HUES6 (cell line): ENCODE measurements at regions not wholly inside any gene's neighbourhood (a gene's known extent, or its start where the extent isn't known, plus 50 kb on each side); places are given as distances from the start of the nearest gene placed in this dataset.
"Not testable (repeated sequence)": the region's sequence is repeated elsewhere in the genome, so short reads cannot be mapped to it uniquely, and the experiment has no call there.

Experiments
- H3K27ac ChIP-seq: 2 replicates; pipeline ENCODE4 v1.7.0; 2013; ENCODE audit warnings: low read depth, mild to moderate bottlenecking, low read length, inconsistent platforms
- H3K27me3 ChIP-seq: 2 replicates; pipeline ENCODE4 v1.6.1; 2013; ENCODE audit warnings: low read length; ENCODE audit not compliant: control insufficient read depth, insufficient read depth
- H3K36me3 ChIP-seq: 2 replicates; pipeline ENCODE4 v1.6.1; 2013; ENCODE audit warnings: low read length; ENCODE audit not compliant: control insufficient read depth, insufficient read depth
- H3K4me1 ChIP-seq: 2 replicates; pipeline ENCODE4 v1.6.1; 2013; ENCODE audit warnings: low read length; ENCODE audit not compliant: control insufficient read depth, insufficient read depth
- H3K4me3 ChIP-seq: 2 replicates; pipeline ENCODE4 v1.5.1; 2013; ENCODE audit warnings: low read depth, low read length
- H3K9ac ChIP-seq: one replicate; pipeline ENCODE4 v1.6.1; 2013; ENCODE audit warnings: mild to moderate bottlenecking, low read length
- H3K9me3 ChIP-seq: 2 replicates; pipeline ENCODE4 v1.6.1; 2013; ENCODE audit warnings: low read depth, low read length; ENCODE audit not compliant: control insufficient read depth, insufficient read depth

DNA sequence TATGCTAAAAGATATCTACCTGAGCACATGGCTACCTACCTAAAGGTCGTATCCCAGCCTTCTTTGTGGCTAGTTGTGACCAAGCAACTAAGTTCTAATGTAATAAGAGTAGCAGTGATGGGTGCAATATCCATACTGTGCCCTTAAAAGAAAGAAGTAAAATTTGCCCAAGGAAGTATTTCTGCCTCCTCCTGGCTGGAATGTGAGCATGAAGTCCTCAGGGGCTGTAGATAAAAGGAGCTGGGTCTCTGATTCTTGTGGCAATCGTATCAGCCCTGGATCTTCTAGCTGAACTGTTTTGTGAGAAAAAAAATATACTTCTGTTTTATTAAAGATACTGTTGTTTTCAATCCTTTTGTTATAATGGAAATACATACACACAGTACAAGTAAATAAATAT, 217.4 kb downstream of the GPAT3 start:
- Histone ChIP-seq H3K9me3 (no peaks in the 10 kb centered on the region), H3K4me1 (no peaks in the 10 kb centered on the region), H3K27me3 (no peaks in the 10 kb centered on the region), H3K9ac (no peak overlapping the region), H3K36me3 (no peaks in the 10 kb centered on the region), H3K27ac (no peak overlapping the region), H3K4me3 (no peak overlapping the region)

DNA sequence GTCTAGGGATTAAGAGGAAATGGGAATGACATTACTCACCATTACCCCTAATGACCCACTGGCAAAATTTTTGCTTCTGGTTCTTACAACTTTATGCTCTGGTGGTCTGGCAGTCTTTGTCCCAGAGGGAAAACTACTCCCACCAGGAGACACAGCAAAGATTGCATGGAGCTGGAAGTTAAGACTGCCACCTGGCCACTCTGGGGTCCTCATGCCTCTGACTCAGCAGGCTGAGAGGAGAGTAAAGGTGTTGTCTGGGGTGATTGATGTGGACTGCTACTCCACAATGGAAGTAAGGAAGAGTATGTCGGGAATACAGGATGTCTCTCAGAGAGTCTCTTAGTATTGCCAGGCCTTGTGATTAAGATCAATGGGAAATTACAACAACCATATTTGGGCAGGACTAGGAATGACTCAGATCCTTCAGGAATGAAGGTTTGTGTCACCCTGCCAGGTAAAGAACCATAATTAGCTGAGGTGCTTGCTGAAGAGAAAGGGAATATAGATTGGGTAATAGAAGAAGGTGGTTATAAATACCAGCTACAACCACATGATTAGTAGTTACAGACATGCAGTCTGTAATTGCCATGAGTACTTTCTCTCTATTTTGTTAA, 215.5 kb downstream of the GPAT3 start:
- Histone ChIP-seq H3K36me3 (no peaks in the 10 kb centered on the region), H3K27me3 (no peaks in the 10 kb centered on the region), H3K4me3 (no peak overlapping the region), H3K4me1 (no peaks in the 10 kb centered on the region), H3K27ac (no peak overlapping the region), H3K9ac (no peak overlapping the region), H3K9me3 (no peaks in the 10 kb centered on the region)

GRCh38 chr4:83748711-83749110, 212.8 kb downstream of the GPAT3 start:
- Histone ChIP-seq H3K4me1 (no peaks in the 10 kb centered on the region), H3K36me3 (no peaks in the 10 kb centered on the region), H3K9me3 (no peaks in the 10 kb centered on the region), H3K4me3 (no peak overlapping the region), H3K27me3 (no peaks in the 10 kb centered on the region), H3K27ac (no peak overlapping the region), H3K9ac (no peak overlapping the region)

- no peak overlapping the region for H3K4me3 ChIP-seq
- no peaks in the 10 kb centered on the region for H3K36me3 ChIP-seq
- no peaks in the 10 kb centered on the region for H3K4me1 ChIP-seq
- no peak overlapping the region for H3K27ac ChIP-seq
- H3K9ac ChIP-seq, result no peak overlapping the region
- H3K27me3 ChIP-seq, result no peaks in the 10 kb centered on the region
- no peaks in the 10 kb centered on the region for H3K9me3 ChIP-seq
Observed at GRCh38 chr4:83738895-83739294, 203.0 kb downstream of the GPAT3 start.

GRCh38 chr4:83734576-83734975, 198.7 kb downstream of the GPAT3 start:
- no peaks in the 10 kb centered on the region for H3K36me3 ChIP-seq
- H3K27me3 ChIP-seq, result no peaks in the 10 kb centered on the region
- no peaks in the 10 kb centered on the region; the same call in 1 of the 2 replicates for H3K9me3 ChIP-seq
- no peak overlapping the region for H3K27ac ChIP-seq
- no peak overlapping the region for H3K9ac ChIP-seq
- H3K4me3 ChIP-seq, result no peak overlapping the region
- no peaks in the 10 kb centered on the region for H3K4me1 ChIP-seq

- H3K4me3 ChIP-seq, result no peak overlapping the region
- H3K36me3 ChIP-seq, result no peaks in the 10 kb centered on the region
- no peak overlapping the region for H3K9ac ChIP-seq
- H3K9me3 ChIP-seq, result no peaks in the 10 kb centered on the region; the same call in 1 of the 2 replicates
- no peak overlapping the region for H3K27ac ChIP-seq
- no peaks in the 10 kb centered on the region for H3K27me3 ChIP-seq
- H3K4me1 ChIP-seq, result no peaks in the 10 kb centered on the region
Observed at GRCh38 chr4:83732114-83732635, 196.3 kb downstream of the GPAT3 start.

- no peaks in the 10 kb centered on the region for H3K4me1 ChIP-seq
- no peaks in the 10 kb centered on the region for H3K36me3 ChIP-seq
- no peak overlapping the region for H3K27ac ChIP-seq
- no peak overlapping the region for H3K9ac ChIP-seq
- H3K27me3 ChIP-seq, result no peaks in the 10 kb centered on the region
- H3K9me3 ChIP-seq, result no peaks in the 10 kb centered on the region; the same call in 1 of the 2 replicates
- H3K4me3 ChIP-seq, result no peak overlapping the region
Observed at GRCh38 chr4:83731609-83732008, 195.7 kb downstream of the GPAT3 start.

- H3K27ac ChIP-seq, H3K9me3 ChIP-seq, H3K4me1 ChIP-seq, H3K9ac ChIP-seq, H3K27me3 ChIP-seq, H3K4me3 ChIP-seq, H3K36me3 ChIP-seq: not testable (repeated sequence)
Observed at GRCh38 chr4:83730958-83731357, 195.1 kb downstream of the GPAT3 start.

DNA sequence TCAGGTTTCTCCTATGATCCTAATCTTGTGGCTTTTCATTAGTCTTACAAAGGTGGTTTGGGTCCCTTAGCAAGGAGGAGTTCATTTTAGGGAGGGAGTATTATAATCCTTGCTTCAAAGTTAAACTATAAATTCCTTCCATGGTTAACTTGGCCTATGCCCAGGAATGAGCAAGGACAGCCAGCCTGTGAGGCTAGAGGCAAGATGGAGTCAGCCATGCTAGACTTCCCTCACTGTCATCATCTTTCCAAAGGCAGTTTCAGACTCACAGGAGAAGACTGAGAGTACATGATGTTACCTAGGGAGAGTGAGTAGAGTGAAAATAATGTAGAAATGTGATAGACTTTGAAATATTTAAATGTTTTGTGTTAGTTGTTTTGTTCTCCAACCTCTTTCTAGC, 192.3 kb downstream of the GPAT3 start:
- H3K27ac ChIP-seq, result no peak overlapping the region
- H3K4me1 ChIP-seq, result no peaks in the 10 kb centered on the region
- no peaks in the 10 kb centered on the region for H3K36me3 ChIP-seq
- H3K9me3 ChIP-seq, result no peaks in the 10 kb centered on the region; the same call in 1 of the 2 replicates
- no peaks in the 10 kb centered on the region for H3K27me3 ChIP-seq
- no peak overlapping the region for H3K4me3 ChIP-seq
- no peak overlapping the region for H3K9ac ChIP-seq

GRCh38 chr4:83725336-83726085, 189.6 kb downstream of the GPAT3 start:
- Histone ChIP-seq H3K9me3 (no peaks in the 10 kb centered on the region; the same call in 1 of the 2 replicates), H3K9ac (no peak overlapping the region), H3K4me3 (no peak overlapping the region), H3K36me3 (no peaks in the 10 kb centered on the region), H3K27me3 (no peaks in the 10 kb centered on the region), H3K27ac (no peak overlapping the region), H3K4me1 (no peaks in the 10 kb centered on the region)

GRCh38 chr4:83724485-83725335, 188.8 kb downstream of the GPAT3 start:
- Histone ChIP-seq H3K9ac (no peak overlapping the region), H3K4me3 (no peak overlapping the region), H3K9me3 (no peaks in the 10 kb centered on the region), H3K27ac (no peak overlapping the region), H3K4me1 (no peaks in the 10 kb centered on the region), H3K36me3 (no peaks in the 10 kb centered on the region), H3K27me3 (no peaks in the 10 kb centered on the region)
